Endothelial cell of umbilical vein (primary cell): ENCODE measurements at regions not wholly inside any gene's neighbourhood (a gene's known extent, or its start where the extent isn't known, plus 50 kb on each side); places are given as distances from the start of the nearest gene placed in this dataset.

Source experiments
- BruUV-seq: library from RNA; stranded (reverse); fragments of 400-500 nt; replicated peaks from 2 replicates; lab custom pipeline; 2021; lab: Mats Ljungman, UMichigan
- CTCF ChIA-PET: fragments of 300-600, 350-600 bp; sonication (Branson Sonifier 250); formaldehyde crosslinking; loops from one replicate; lab custom pipeline; 2021; ENCODE audit warnings: antibody characterized with exemption, inconsistent platforms; lab: Charles Lee
- POLR2A ChIA-PET: fragments of 300-600, 350-600 bp; sonication (Branson Sonifier 250); formaldehyde crosslinking; loops from one replicate; lab custom pipeline; 2021; ENCODE audit warnings: antibody characterized with exemption, inconsistent platforms; lab: Charles Lee
- DNase-seq: peaks from one replicate; pipeline ENCODE4 v3.0.0-alpha.2; 2011; ENCODE audit warnings: low read depth, low spot score
- FAIRE-seq: peaks from 2 replicates; lab custom pipeline; 2011; peaks lifted over from hg19 to GRCh38; lab: Jason Lieb, UNC
- H2AFZ ChIP-seq: 2 replicates; pipeline ENCODE4 v1.6.0; 2012; ENCODE audit warnings: low read depth, low read length, control low read depth, inconsistent platforms
- H3K27ac ChIP-seq: 2 replicates; pipeline ENCODE4 v1.5.1; 2011; ENCODE audit warnings: low read depth, mild to moderate bottlenecking, control low read depth, low read length, moderate library complexity; ENCODE audit not compliant: insufficient read depth
- H3K27me3 ChIP-seq, 2 experiments: 2 replicates each; pipeline versions ENCODE4 v1.6.0 to v1.6.1; 2011; ENCODE audit warnings: low read length in 2 of 2, mixed read lengths in 1 of 2; ENCODE audit not compliant: control insufficient read depth in 2 of 2, insufficient read depth in 2 of 2
- H3K36me3 ChIP-seq, 2 experiments: 2 replicates in 1 of 2; 3 replicates in 1 of 2; pipeline ENCODE4 v1.5.1; 2011; ENCODE audit warnings: low read length in 2 of 2, mild to moderate bottlenecking in 1 of 2, moderate library complexity in 1 of 2; ENCODE audit not compliant: control insufficient read depth in 2 of 2, insufficient read depth in 2 of 2; ENCODE audit errors: extremely low read depth in 1 of 2
- H3K4me1 ChIP-seq: 3 replicates; pipeline ENCODE4 v1.5.1; 2011; ENCODE audit warnings: mild to moderate bottlenecking, low read length; ENCODE audit not compliant: control insufficient read depth, insufficient read depth; ENCODE audit errors: extremely low read depth
- H3K4me2 ChIP-seq: 2 replicates; pipeline ENCODE4 v1.6.1; 2011; ENCODE audit warnings: low read length, control low read depth, mixed read lengths; ENCODE audit not compliant: insufficient read depth
- H3K4me3 ChIP-seq, 3 experiments: fragments of 200-600 bp in 1 of 3; sonication (generic), shearing (Covaris generic) in 1 of 3; replicated peaks in 1 of 3; 2 replicates each; pipeline ENCODE4 v1.5.1; 2011 to 2016; ENCODE audit warnings: control low read depth in 3 of 3, low read length in 3 of 3, mild to moderate bottlenecking in 2 of 3, inconsistent platforms in 1 of 3, low read depth in 1 of 3, moderate library complexity in 1 of 3; ENCODE audit not compliant: insufficient read depth in 1 of 3
- H3K79me2 ChIP-seq: 2 replicates; pipeline ENCODE4 v1.6.0; 2012; ENCODE audit warnings: low read length, inconsistent platforms; ENCODE audit not compliant: control insufficient read depth, insufficient read depth
- H3K9ac ChIP-seq: replicated peaks from 2 replicates; pipeline ENCODE3; 2011; ENCODE audit warnings: low read length, control low read depth; ENCODE audit not compliant: insufficient read depth; ENCODE audit errors: extremely low read depth
- H3K9me1 ChIP-seq: replicated peaks from 3 replicates; pipeline ENCODE4 v1.6.0; 2011; ENCODE audit warnings: mild to moderate bottlenecking, low read length; ENCODE audit not compliant: control insufficient read depth, insufficient read depth; ENCODE audit errors: extremely low read depth
- H3K9me3 ChIP-seq: replicated peaks from 2 replicates; pipeline ENCODE4 v1.5.1; 2012; ENCODE audit warnings: low read length, inconsistent platforms; ENCODE audit not compliant: control insufficient read depth, insufficient read depth
- H4K20me1 ChIP-seq: replicated peaks from 2 replicates; pipeline ENCODE3; 2011; ENCODE audit warnings: mild to moderate bottlenecking, low read length; ENCODE audit not compliant: control insufficient read depth, insufficient read depth; ENCODE audit errors: extremely low read depth
- EZH2 ChIP-seq: IDR thresholded peaks from 2 replicates; pipeline ENCODE4 v1.6.1; 2012; ENCODE audit warnings: borderline replicate concordance, low read depth, mild to moderate bottlenecking, moderate library complexity, low read length, inconsistent platforms; ENCODE audit not compliant: severe bottlenecking
- FOS ChIP-seq: IDR thresholded peaks from 2 replicates; pipeline ENCODE4 v1.6.1; 2011; ENCODE audit warnings: mild to moderate bottlenecking, low read length, moderate library complexity, borderline replicate concordance; ENCODE audit not compliant: insufficient read depth
- GATA2 ChIP-seq: IDR thresholded peaks from 2 replicates; pipeline ENCODE4 v1.7.0; 2011; ENCODE audit warnings: low read depth, mild to moderate bottlenecking, moderate library complexity, mixed read lengths, low read length; ENCODE audit not compliant: insufficient read length, insufficient read depth
- JUN ChIP-seq: IDR thresholded peaks from 2 replicates; pipeline ENCODE4 v1.6.1; 2011; ENCODE audit warnings: borderline replicate concordance, low read depth; ENCODE audit not compliant: insufficient read length, insufficient read depth
- MYC ChIP-seq: IDR thresholded peaks from one replicate; pipeline ENCODE4 v1.6.1; 2011; ENCODE audit warnings: mild to moderate bottlenecking, low read depth, low read length
- POLR2A ChIP-seq: IDR thresholded peaks from 2 replicates; pipeline ENCODE4 v1.6.1; 2012; ENCODE audit warnings: low read depth, mild to moderate bottlenecking, control low read depth, low read length
- POLR2AphosphoS5 ChIP-seq: IDR thresholded peaks from 2 replicates; pipeline ENCODE4 v1.6.1; 2012; ENCODE audit warnings: low read depth, mild to moderate bottlenecking, control low read depth, low read length, moderate library complexity; ENCODE audit not compliant: insufficient read depth
- dilution Hi-C: fragments of 300-500 bp; cut with MboI; formaldehyde crosslinking; loops from one replicate; pipeline ENCODE4 v1.15.0; 2019; ENCODE audit warnings: low sequenced_read_pairs; ENCODE audit not compliant: extremely low pct_ligation_motif_present
- intact Hi-C: fragments of 100-400 bp; cut with micrococcal nuclease; formaldehyde crosslinking; loops from one replicate; pipeline ENCODE4 v1.10.0; 2022
- TF ChIP-seq, protein P1 (sequence below), 2 donors: IDR thresholded peaks; 1 replicate in 1 of 2; 2 replicates in 1 of 2; pipeline ENCODE4 v1.5.1; 2011; ENCODE audit warnings: low read length in 2 of 2, mild to moderate bottlenecking in 2 of 2, moderate library complexity in 2 of 2, control low read depth in 1 of 2, inconsistent platforms in 1 of 2, low read depth in 1 of 2; ENCODE audit not compliant: insufficient read depth in 1 of 2; ENCODE audit errors: extremely low read depth in 1 of 2
- TF ChIP-seq, protein P2 (sequence below): IDR thresholded peaks from 2 replicates; pipeline ENCODE4 v1.6.1; 2011; ENCODE audit not compliant: insufficient read depth, insufficient read length

DNA sequence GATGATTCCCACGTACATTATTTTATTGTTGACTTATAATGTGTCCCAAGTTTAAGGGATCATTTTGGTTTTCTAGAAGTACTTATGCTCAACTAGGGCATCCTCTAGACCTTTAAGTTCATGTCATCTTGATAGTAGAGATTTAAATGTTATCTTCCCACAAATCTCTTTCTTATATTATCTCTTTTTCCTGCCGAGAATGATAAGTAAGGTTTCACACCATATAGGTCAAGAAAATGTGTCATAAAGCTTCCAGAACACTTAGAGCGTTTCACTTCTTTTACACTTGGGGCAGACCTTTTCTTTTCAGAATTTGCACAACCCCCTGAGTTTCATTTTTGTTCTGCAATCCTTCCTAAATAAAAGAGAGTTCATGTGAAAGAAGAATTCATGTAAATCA is 142.0 kb upstream of the CBLB start:
- H3K27ac ChIP-seq = no peak overlapping the region
- intact Hi-C loops = no loop called here
- no peaks in the 10 kb centered on the region for H3K9me1 ChIP-seq
- TF ChIP-seq POLR2AphosphoS5 = no peak
- no peak for TF ChIP-seq FOS
- TF ChIP-seq MYC = no peak
- no peak for TF ChIP-seq POLR2A
- no peak for TF ChIP-seq GATA2
- no peak for TF ChIP-seq EZH2
- TF ChIP-seq, protein P1, sequence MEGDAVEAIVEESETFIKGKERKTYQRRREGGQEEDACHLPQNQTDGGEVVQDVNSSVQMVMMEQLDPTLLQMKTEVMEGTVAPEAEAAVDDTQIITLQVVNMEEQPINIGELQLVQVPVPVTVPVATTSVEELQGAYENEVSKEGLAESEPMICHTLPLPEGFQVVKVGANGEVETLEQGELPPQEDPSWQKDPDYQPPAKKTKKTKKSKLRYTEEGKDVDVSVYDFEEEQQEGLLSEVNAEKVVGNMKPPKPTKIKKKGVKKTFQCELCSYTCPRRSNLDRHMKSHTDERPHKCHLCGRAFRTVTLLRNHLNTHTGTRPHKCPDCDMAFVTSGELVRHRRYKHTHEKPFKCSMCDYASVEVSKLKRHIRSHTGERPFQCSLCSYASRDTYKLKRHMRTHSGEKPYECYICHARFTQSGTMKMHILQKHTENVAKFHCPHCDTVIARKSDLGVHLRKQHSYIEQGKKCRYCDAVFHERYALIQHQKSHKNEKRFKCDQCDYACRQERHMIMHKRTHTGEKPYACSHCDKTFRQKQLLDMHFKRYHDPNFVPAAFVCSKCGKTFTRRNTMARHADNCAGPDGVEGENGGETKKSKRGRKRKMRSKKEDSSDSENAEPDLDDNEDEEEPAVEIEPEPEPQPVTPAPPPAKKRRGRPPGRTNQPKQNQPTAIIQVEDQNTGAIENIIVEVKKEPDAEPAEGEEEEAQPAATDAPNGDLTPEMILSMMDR (IDR thresholded peaks at IDR 0.05; ENCODE audit: extremely low read depth in 1 of 2, insufficient read depth in 1 of 2, low read depth in 1 of 2, low read length in 2 of 2) = no peak
- no peak for TF ChIP-seq JUN
- TF ChIP-seq, protein P2, sequence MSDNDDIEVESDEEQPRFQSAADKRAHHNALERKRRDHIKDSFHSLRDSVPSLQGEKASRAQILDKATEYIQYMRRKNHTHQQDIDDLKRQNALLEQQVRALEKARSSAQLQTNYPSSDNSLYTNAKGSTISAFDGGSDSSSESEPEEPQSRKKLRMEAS = no peak
- BruUV-seq = no TSS peak
- dilution Hi-C loops = no loop called here
- CTCF ChIA-PET = interaction anchor here (0.9 kb wide), 1 partner anchor 19 kb away, joined by 3 read pairs; no protein-coding TSS in a partner anchor
- no peaks in the 10 kb centered on the region for H3K4me1 ChIP-seq
- no peak overlapping the region for H3K9ac ChIP-seq
- POLR2A ChIA-PET = no interaction called here
- FAIRE-seq = no peak
- no peaks in the 10 kb centered on the region for H3K9me3 ChIP-seq
- no peak for DNase-seq
- H3K79me2 ChIP-seq = no peaks in the 10 kb centered on the region
- H3K4me3 ChIP-seq = no peak overlapping the region
- H3K27me3 ChIP-seq = no peaks in the 10 kb centered on the region
- no peak overlapping the region for H3K4me2 ChIP-seq
- H3K36me3 ChIP-seq = no peaks in the 10 kb centered on the region
- H2AFZ ChIP-seq = no peak overlapping the region
- H4K20me1 ChIP-seq = no peaks in the 10 kb centered on the region
